Mammary epithelial cell (primary cell): ENCODE measurements at regions not wholly inside any gene's neighbourhood (a gene's known extent, or its start where the extent isn't known, plus 50 kb on each side); places are given as distances from the start of the nearest gene placed in this dataset.

Experiments used
- EZH2 ChIP-seq: IDR thresholded peaks from 2 replicates; pipeline ENCODE4 v1.6.1; 2012; ENCODE audit warnings: low read length, inconsistent platforms, borderline replicate concordance
- TF ChIP-seq, protein P1 (sequence below), 2 donors: IDR thresholded peaks in 1 of 2; conservative IDR thresholded peaks in 1 of 2; 2 replicates each; pipeline ENCODE4 v1.5.1; 2011 to 2012; ENCODE audit warnings: inconsistent platforms in 2 of 2, low read length in 2 of 2, mild to moderate bottlenecking in 2 of 2, control low read depth in 1 of 2, low read depth in 1 of 2; ENCODE audit not compliant: insufficient read depth in 1 of 2; ENCODE audit errors: extremely low read depth in 1 of 2

DNA sequence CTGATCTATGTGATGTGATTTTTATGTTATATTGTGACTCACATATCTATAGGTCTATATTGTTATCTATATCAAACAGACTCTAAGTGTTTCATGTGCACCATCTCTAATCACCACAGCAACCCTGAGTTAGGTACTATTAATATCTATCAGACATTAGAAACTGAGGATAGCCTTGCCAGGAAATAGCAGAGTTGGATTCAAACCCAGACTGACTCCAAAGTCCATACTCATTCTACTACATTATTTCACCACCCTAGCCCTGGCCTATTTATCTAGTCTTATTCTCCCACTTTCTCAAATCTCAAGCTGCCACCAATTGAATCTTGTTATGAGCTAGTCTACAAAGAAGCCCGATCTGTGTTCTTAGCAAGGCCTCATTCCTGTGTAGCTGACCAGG lies 65.4 kb upstream of the GNAO1 start:
- no peak for TF ChIP-seq EZH2
- TF ChIP-seq, protein P1, sequence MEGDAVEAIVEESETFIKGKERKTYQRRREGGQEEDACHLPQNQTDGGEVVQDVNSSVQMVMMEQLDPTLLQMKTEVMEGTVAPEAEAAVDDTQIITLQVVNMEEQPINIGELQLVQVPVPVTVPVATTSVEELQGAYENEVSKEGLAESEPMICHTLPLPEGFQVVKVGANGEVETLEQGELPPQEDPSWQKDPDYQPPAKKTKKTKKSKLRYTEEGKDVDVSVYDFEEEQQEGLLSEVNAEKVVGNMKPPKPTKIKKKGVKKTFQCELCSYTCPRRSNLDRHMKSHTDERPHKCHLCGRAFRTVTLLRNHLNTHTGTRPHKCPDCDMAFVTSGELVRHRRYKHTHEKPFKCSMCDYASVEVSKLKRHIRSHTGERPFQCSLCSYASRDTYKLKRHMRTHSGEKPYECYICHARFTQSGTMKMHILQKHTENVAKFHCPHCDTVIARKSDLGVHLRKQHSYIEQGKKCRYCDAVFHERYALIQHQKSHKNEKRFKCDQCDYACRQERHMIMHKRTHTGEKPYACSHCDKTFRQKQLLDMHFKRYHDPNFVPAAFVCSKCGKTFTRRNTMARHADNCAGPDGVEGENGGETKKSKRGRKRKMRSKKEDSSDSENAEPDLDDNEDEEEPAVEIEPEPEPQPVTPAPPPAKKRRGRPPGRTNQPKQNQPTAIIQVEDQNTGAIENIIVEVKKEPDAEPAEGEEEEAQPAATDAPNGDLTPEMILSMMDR (conservative IDR thresholded peaks at IDR 0.05 in 1 of 2, IDR thresholded peaks at IDR 0.05 in 1 of 2; ENCODE audit: extremely low read depth in 1 of 2, insufficient read depth in 1 of 2, low read depth in 1 of 2, low read length in 2 of 2), result no peak
